RWPE2 (cell line): ENCODE measurements at regions not wholly inside any gene's neighbourhood (a gene's known extent, or its start where the extent isn't known, plus 50 kb on each side); places are given as distances from the start of the nearest gene placed in this dataset.
"Not testable (repeated sequence)": the region's sequence is repeated elsewhere in the genome, so short reads cannot be mapped to it uniquely, and the experiment has no call there.

Experiments used
- ATAC-seq: fragments of 200-7000 bp; cut with Tn5 transposase; 3 replicates; pipeline ENCODE4 v1.9.1; 2021; ENCODE audit warnings: low read depth
- DNase-seq: peaks from one replicate; pipeline ENCODE4 v3.0.0-alpha.2; 2020; ENCODE audit warnings: low spot score
- H3K27ac ChIP-seq: fragments of 450-650 bp; 2 replicates; pipeline ENCODE4 v1.5.1; 2017; ENCODE audit warnings: mild to moderate bottlenecking; ENCODE audit not compliant: poor library complexity, severe bottlenecking
- H3K27me3 ChIP-seq: fragments of 250-450 bp; sonication (Bioruptor Pico); 2 replicates; pipeline ENCODE4 v1.5.1; 2021; ENCODE audit warnings: mild to moderate bottlenecking, moderate library complexity; ENCODE audit not compliant: insufficient read depth, poor library complexity, severe bottlenecking
- H3K36me3 ChIP-seq: fragments of 250-450 bp; sonication (Bioruptor Pico); 2 replicates; pipeline ENCODE4 v1.5.1; 2020; ENCODE audit warnings: low read depth, mild to moderate bottlenecking, moderate library complexity
- H3K4me1 ChIP-seq: fragments of 250-450 bp; sonication (Bioruptor Pico); 2 replicates; pipeline ENCODE4 v1.5.1; 2021; ENCODE audit warnings: mild to moderate bottlenecking, moderate library complexity; ENCODE audit not compliant: insufficient read depth, poor library complexity, severe bottlenecking
- H3K4me3 ChIP-seq: fragments of 250-450 bp; sonication (Bioruptor Pico); 2 replicates; pipeline ENCODE4 v1.5.1; 2021; ENCODE audit warnings: mild to moderate bottlenecking, moderate library complexity; ENCODE audit not compliant: severe bottlenecking
- H3K9me3 ChIP-seq: fragments of 250-450 bp; sonication (Bioruptor Pico); 2 replicates; pipeline ENCODE4 v1.5.1; 2021; ENCODE audit warnings: mild to moderate bottlenecking, moderate library complexity; ENCODE audit not compliant: severe bottlenecking
- CTCF ChIP-seq: fragments of 450-650 bp; IDR thresholded peaks from one replicate; pipeline ENCODE4 v1.5.1; 2017; ENCODE audit warnings: mild to moderate bottlenecking, moderate library complexity; ENCODE audit not compliant: poor library complexity, severe bottlenecking

- H3K4me3 ChIP-seq = no peak overlapping the region
- no peak overlapping the region for H3K27ac ChIP-seq
- no peak for DNase-seq
- no peaks in the 10 kb centered on the region for H3K27me3 ChIP-seq
- H3K9me3 ChIP-seq = no peaks in the 10 kb centered on the region
- no peaks in the 10 kb centered on the region for H3K36me3 ChIP-seq
- TF ChIP-seq CTCF = no peak
- no peak for ATAC-seq
- H3K4me1 ChIP-seq = no peaks in the 10 kb centered on the region
Measured at GRCh38 chr10:120217736-120218135, 239.3 kb upstream of the PLPP4 start.

- Histone ChIP-seq H3K4me3 (no peak overlapping the region), H3K4me1 (no peaks in the 10 kb centered on the region), H3K27me3 (no peaks in the 10 kb centered on the region), H3K9me3 (no peaks in the 10 kb centered on the region), H3K36me3 (no peaks in the 10 kb centered on the region), H3K27ac (no peak overlapping the region)
- ATAC-seq = peak; percentile 45; the same call in 2 of the 3 replicates
- TF ChIP-seq CTCF = peak; percentile 65
- DNase-seq = no peak
Measured at GRCh38 chr10:120221873-120222485, 235.0 kb upstream of the PLPP4 start.

- no peak overlapping the region for H3K4me3 ChIP-seq
- H3K4me1 ChIP-seq = no peaks in the 10 kb centered on the region
- no peaks in the 10 kb centered on the region for H3K27me3 ChIP-seq
- DNase-seq = no peak
- ATAC-seq = no peak
- no peak overlapping the region for H3K27ac ChIP-seq
- no peak for TF ChIP-seq CTCF
- no peaks in the 10 kb centered on the region for H3K9me3 ChIP-seq
- no peaks in the 10 kb centered on the region for H3K36me3 ChIP-seq
Measured at GRCh38 chr10:120229641-120230040, 227.4 kb upstream of the PLPP4 start.

GRCh38 chr10:120239695-120240094 is 217.3 kb upstream of the PLPP4 start:
- H3K27ac ChIP-seq, H3K9me3 ChIP-seq, ATAC-seq, H3K36me3 ChIP-seq, H3K4me1 ChIP-seq, DNase-seq, H3K4me3 ChIP-seq, H3K27me3 ChIP-seq: not testable (repeated sequence)

- Histone ChIP-seq H3K36me3 (no peaks in the 10 kb centered on the region), H3K4me3 (no peak overlapping the region), H3K9me3 (no peaks in the 10 kb centered on the region), H3K27ac (no peak overlapping the region), H3K4me1 (no peaks in the 10 kb centered on the region), H3K27me3 (peaks cover 9% of the 10 kb centered on the region)
- TF ChIP-seq CTCF = no peak
- no peak for DNase-seq
- ATAC-seq = no peak
Measured at GRCh38 chr10:120251821-120252442, 205.1 kb upstream of the PLPP4 start.
